HT1080 (cell line): ENCODE measurements at regions not wholly inside any gene's neighbourhood (a gene's known extent, or its start where the extent isn't known, plus 50 kb on each side); places are given as distances from the start of the nearest gene placed in this dataset.
"Not testable (repeated sequence)": the region's sequence is repeated elsewhere in the genome, so short reads cannot be mapped to it uniquely, and the experiment has no call there.

Source experiments
- DNase-seq: peaks from one replicate; pipeline ENCODE4 v3.0.0-alpha.2; 2015; ENCODE audit warnings: low read depth

GRCh38 chr2:87507378-87508348 is 240.2 kb upstream of the PLGLB2 start:
- not testable (repeated sequence) for DNase-seq

- DNase-seq = not testable (repeated sequence)
Measured at GRCh38 chr2:87511195-87511778, 236.6 kb upstream of the PLGLB2 start.

- DNase-seq = not testable (repeated sequence)
Measured at GRCh38 chr2:87512864-87513530, 234.9 kb upstream of the PLGLB2 start.

GRCh38 chr2:87514034-87514433 is 233.9 kb upstream of the PLGLB2 start:
- not testable (repeated sequence) for DNase-seq

- DNase-seq = not testable (repeated sequence)
Measured at GRCh38 chr2:87514515-87514914, 233.4 kb upstream of the PLGLB2 start.

GRCh38 chr2:87515226-87515625 is 232.7 kb upstream of the PLGLB2 start:
- DNase-seq = not testable (repeated sequence)

GRCh38 chr2:87515875-87516274 is 232.0 kb upstream of the PLGLB2 start:
- DNase-seq = not testable (repeated sequence)

- not testable (repeated sequence) for DNase-seq
Measured at GRCh38 chr2:87516369-87516967, 231.4 kb upstream of the PLGLB2 start.

GRCh38 chr2:87517438-87517837 is 230.4 kb upstream of the PLGLB2 start:
- not testable (repeated sequence) for DNase-seq

- not testable (repeated sequence) for DNase-seq
Measured at GRCh38 chr2:87518066-87518465, 229.8 kb upstream of the PLGLB2 start.

GRCh38 chr2:87518547-87518946 is 229.3 kb upstream of the PLGLB2 start:
- DNase-seq = not testable (repeated sequence)

GRCh38 chr2:87519158-87520011 is 228.5 kb upstream of the PLGLB2 start:
- DNase-seq = not testable (repeated sequence)

- DNase-seq = not testable (repeated sequence)
Measured at GRCh38 chr2:87521057-87521456, 226.8 kb upstream of the PLGLB2 start.

GRCh38 chr2:87521489-87521888 is 226.4 kb upstream of the PLGLB2 start:
- DNase-seq = not testable (repeated sequence)

GRCh38 chr2:87524619-87525188 is 223.2 kb upstream of the PLGLB2 start:
- not testable (repeated sequence) for DNase-seq

GRCh38 chr2:87525497-87525991 is 222.3 kb upstream of the PLGLB2 start:
- not testable (repeated sequence) for DNase-seq

GRCh38 chr2:87526258-87526657 is 221.6 kb upstream of the PLGLB2 start:
- DNase-seq = not testable (repeated sequence)

- not testable (repeated sequence) for DNase-seq
Measured at GRCh38 chr2:87531968-87532715, 215.7 kb upstream of the PLGLB2 start.
